ENCODE measurements at regions not wholly inside any gene's neighbourhood (a gene's known extent, or its start where the extent isn't known, plus 50 kb on each side); places are given as distances from the start of the nearest gene placed in this dataset.

DNA sequence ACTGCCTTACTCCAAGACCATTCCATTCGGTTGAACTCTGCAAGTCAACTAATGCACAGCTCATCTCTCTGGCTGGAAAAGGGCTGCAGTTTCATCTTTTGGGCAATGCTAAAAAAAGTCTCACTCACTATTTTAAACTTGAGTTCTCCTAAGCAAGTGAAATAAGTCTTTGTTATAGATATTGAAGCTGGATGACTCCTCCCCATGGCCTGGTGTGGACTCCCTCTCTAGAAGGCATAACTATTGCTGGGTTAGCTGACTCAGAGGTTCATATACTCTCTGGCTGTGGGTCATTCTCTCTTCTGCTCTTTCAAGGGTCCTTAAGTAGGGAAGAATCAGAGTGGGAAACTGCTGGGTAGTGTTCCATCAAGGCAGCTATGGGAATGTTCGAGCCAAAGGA lies 88.0 kb downstream of the XCL2 start:
- DNase-seq = no peak

GRCh38 chr1:168454211-168454815 lies 89.5 kb downstream of the XCL2 start:
- no peak for DNase-seq

- DNase-seq = no peak
These were observed 90.7 kb downstream of the XCL2 start for GRCh38 chr1:168453056-168453455.

DNA sequence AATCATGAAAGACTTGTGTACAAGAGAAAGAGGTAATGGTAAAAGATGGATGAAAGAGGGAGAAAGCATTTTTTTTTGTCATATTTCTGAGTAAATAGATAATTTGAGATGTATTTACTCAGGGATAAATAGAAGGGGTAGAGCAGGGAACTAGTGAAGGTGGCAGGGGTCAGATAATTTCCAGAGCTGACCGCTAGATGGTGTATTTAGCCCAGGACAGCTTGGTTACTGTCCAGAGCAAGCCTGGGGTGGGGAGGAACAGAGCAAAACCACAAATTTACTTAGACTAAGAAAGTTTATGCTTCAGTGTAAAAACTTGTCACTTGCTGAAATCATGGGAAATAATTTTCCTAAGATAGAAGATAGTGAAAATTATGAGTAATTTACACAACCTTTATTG lies 91.5 kb downstream of the XCL2 start:
- DNase-seq = no peak

DNA sequence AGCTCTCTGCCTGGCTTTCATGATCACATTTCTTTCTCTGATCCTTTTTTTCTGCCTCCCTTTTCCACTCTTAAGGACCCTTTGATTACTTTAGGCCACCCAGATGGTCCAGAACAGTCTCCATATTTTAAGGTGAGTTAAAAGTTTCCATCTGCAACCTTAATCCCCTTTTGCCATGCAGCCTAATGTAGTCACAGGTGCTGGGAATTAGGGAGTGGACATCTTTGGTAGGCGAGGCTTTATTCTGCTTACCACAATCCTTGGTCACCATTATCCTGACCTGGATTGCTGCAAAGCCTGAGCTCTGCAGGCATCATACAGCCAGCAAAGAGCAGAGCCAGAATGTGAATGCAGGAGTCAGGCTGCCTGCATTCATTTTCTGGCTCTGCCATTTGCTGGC lies 95.9 kb downstream of the XCL2 start:
- no peak for DNase-seq

DNA sequence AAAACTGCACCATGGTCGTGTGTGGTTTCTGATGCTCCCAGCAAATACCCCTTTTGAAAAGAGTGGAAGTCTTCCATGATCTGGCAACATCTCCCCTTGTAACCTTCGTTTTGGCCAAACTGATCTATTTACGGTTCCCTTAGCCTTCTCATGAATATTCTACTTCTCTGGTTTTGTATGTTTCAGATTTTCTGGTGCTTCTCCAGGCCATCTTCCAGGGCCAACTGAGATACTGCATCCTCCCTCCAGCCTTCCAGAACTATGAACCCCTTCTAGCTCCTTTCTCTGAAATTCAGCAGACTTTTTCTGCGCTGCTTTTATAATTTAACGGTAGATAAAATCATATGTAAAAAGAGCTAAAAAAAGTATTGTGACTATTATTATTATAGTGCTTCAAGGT lies 97.7 kb downstream of the XCL2 start:
- DNase-seq = no peak

GRCh38 chr1:168443899-168444298 lies 99.9 kb downstream of the XCL2 start:
- DNase-seq = no peak

- DNase-seq = no peak
These were observed 100.4 kb downstream of the XCL2 start for GRCh38 chr1:168443356-168443755.

DNA sequence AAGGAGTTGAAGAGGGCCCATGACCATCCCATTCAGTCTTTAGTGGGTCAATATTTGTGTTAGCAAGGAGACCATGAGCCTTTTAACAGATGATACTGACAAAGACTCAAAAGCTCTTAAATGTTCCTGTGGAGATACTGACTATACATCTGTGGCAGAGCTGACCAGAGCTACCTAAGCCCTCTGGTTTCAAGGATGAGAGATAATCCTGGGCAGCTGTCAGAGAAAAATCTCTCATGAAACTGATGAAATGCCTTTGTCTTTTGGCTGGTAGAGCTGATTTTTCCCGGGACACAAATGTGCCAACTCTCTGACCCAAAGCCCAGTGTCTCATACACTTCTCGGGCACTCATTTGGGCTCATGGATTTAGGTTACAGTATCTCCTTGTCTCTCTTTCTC lies 100.9 kb downstream of the XCL2 start:
- DNase-seq = no peak

GRCh38 chr1:168441745-168442144 lies 102.1 kb downstream of the XCL2 start:
- no peak for DNase-seq

- peak; percentile 74 for DNase-seq
These were observed 104.1 kb downstream of the XCL2 start for GRCh38 chr1:168439456-168440375.

DNA sequence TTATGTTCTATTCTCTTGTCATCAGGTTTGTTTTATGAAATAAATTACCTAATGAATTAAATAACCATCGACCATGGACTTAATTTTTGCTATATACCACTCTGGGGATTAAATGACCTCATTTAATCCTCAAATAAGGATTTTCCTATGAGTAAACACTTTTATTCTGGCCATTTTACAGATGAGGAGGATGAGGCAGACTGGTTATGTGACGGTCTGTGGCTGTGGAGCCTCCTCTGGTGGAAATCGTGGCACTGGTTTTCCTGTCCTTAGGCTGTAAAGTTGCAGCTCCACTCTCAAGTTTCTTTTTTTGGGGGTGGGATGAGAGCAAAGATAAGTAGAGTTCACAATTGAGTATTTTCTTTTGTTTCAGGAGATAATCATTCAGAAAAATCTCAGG lies 105.2 kb downstream of the XCL2 start:
- no peak for DNase-seq

DNA sequence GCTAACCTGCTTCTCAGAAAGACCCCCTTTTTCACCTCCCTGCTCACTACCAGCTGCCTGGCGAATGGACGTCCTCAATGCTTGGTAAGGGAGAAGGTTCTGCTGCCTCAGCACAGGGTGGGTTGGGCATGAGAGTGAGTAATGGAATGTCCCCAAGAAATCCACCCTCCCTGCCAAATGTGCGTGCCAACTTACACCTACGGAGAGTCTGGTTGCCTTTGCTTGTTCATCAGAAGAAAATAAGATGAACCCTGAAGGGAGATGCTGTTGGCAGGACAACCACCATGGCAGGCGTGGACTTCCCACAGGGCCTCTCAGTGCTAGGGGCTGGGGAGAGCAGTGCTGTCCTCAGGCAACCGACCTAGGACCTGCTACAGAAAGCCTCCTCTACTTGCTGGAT lies 106.0 kb downstream of the XCL2 start:
- no peak for DNase-seq

GRCh38 chr1:168435439-168435838 lies 108.4 kb downstream of the XCL2 start:
- no peak for DNase-seq

- no peak for DNase-seq
These were observed 110.6 kb downstream of the XCL2 start for GRCh38 chr1:168433238-168433637.

DNA sequence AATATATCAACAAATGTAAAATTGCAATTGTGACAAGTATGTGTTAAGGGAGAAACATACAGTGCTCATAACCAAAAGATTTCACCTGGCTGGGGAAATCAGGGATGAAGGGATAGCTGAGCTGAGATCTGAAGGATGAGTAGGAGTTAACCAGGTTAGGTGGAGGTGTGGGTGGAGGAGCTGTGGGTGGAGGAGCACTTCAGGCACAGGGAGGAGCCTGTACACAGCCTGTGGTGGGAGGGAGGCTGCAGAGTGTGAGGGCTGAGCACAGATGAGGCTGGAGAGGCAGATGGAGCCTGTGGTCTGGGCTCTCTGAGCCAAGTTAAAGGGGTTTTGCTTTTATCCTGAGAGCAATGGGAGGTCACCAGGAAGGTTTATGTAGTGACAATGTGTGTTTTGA lies 111.9 kb downstream of the XCL2 start:
- DNase-seq = no peak

DNA sequence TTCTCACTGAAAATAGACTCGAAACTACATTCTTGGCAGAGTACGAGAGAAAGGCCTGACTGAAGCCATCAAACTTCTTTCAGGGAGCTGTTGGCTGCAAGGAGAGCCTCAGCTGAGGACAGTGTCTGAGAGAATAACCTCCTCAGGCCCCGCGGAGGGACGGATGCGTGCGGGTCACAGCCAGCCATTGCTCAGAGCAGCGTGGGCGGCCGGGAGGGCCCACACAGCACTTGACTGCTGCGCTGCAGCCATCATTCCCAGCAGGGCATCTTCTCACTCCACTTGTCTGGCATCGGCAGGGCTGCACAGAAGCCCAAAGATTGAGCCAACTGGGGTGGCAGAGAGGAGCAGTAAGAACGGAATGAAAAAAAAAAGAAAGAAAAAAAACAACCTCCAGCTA lies 113.5 kb downstream of the XCL2 start:
- DNase-seq = no peak

DNA sequence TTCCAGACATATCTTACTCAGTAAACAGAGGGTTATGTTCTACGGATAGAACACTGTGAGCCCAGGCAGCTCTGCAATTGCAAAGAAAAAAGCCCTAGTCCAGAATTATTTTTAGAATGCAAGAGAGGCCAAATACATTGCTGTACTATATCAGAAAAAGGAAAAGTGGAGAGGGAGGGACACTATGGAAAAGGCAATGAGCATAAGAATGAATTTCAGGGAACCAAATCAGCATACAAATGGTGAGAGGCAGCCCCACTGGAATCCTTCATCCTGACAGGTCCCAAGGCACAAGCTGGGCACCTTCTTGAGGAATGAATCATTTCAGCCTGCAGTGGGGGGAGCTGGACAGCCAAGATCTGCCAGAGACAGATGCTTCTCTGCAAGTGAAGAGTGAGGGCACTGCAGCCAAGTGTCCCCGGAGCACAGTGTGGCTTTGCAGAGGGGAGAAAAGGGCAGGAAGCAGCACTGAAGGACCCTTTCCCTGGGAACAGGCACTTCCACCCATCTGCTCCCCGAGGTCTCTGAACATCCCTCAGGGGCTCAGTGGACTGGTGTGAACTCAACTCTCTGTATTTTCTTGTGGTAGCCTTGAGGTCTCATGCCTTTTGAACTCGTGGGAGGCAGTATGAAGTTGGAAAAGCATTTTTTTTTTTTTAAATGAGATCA lies 115.6 kb downstream of the XCL2 start:
- DNase-seq = no peak

- no peak for DNase-seq
These were observed 116.7 kb downstream of the XCL2 start for GRCh38 chr1:168427051-168427450.

DNA sequence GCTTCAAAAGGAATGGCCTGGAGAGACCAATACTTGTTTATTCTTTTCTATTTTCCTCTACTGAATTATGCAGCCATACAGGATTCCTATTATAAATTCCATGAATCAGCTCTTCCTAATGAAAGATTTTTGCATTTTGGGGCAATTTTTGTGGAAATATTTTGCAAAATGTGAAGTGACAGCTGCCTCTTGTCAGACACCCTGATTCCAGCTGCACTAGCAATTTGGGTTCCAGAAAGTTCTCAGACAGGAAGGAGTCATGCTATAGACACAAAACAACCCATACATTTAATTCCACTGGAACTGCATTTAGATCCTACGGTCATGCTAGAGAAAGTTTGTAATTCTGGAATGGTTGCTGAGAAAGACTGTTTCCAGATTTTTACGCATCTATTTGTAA lies 119.5 kb downstream of the XCL2 start:
- no peak for DNase-seq

- DNase-seq = no peak
These were observed 121.5 kb downstream of the XCL2 start for GRCh38 chr1:168422203-168422847.

DNA sequence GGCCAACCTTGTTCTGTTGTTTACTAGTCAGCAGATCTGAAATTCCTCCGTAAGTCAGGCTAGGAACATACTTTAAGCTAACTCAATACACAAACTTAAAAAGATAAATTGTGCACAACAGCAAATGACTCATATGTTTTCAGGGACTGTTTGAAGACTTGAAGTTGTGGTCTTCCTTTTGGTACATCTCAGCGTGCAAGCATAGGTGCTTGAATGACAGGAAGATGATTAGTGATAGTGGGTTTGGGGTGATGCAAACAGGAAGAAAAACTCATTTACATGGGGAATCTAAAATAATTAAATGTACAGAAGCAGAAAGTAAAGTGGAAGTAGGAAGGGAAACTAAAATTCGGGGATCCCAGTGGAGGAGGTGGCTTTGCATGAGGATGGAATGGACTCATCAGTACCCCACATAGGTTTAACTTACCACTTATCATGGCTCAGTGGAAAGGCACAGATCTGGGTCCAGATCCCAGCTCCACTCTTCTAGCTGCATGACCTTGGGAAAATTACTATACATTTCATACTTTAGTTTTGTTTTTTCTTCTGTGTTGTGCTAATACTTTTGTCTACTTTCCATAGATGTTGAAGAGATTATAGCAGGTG lies 122.3 kb downstream of the XCL2 start:
- peak; percentile 9 for DNase-seq

DNA sequence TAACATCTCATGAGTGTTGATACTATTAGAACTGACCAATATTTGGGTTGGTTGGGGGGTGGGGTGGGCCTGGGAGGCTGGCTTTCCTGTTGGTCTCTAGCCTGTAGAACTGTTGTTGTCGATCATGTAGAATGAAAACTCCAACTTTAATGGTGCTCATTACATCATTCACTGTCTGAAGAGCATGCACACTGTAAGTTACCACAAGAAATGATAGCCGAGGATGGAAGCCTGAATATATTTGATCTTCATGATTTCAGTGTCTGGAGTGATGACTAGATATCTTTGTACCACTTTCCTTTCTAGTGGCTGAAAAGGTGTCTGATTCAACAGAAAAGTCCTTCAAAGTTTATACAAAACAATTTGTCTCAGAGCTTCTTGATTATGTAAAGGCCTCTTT lies 123.6 kb downstream of the XCL2 start:
- no peak for DNase-seq

Measured in effector CD4-positive, alpha-beta T cell (primary cell).